Epidermal melanocyte (primary cell): ENCODE measurements at regions not wholly inside any gene's neighbourhood (a gene's known extent, or its start where the extent isn't known, plus 50 kb on each side); places are given as distances from the start of the nearest gene placed in this dataset.

ENCODE experiments used
- DNase-seq: peaks from one replicate; pipeline ENCODE4 v3.0.0; 2011; ENCODE audit warnings: low spot score; ENCODE audit not compliant: insufficient read length

DNA sequence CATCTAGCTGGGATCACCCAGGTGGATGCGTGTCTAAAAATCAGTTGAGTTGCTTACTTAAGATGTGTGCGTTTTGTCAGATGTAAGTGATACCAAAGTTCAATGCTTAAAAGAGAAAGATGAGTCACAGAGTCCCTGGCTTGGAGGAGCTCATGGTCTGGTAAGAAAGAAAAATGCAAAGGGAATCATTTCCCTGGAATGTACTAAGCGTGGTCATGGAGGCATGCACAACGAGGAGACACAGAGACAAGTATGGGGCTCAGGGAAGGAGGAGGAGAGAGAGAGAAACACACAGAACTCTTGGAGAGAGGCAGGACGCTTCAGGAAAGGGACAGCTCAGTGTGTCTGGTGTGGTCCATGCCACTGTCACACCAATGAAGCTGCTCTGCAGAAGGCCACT, 186.9 kb upstream of the GMDS start:
- peak; percentile 61 for DNase-seq

DNA sequence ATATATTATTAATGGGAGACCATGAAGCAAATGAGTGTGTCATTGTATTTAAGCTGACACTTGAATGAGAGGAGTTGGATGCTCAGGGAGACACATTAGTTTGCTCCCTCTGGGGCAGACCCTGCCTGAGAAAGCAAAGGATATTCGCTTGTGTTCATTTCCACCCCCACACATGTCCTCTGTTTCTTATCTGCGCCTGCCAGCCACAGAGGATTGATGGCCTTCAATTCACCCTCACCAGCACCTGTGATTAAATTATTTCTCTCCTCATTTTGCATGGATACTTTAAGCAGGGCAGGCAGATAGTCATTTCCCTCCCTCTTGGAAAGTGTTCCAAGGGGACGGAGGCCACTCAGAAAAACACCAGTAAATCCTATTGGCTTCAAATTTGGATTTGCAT, 185.2 kb upstream of the GMDS start:
- DNase-seq: no peak

GRCh38 chr6:2429460-2429859, 184.1 kb upstream of the GMDS start:
- no peak for DNase-seq

GRCh38 chr6:2429032-2429431, 183.6 kb upstream of the GMDS start:
- DNase-seq: no peak

- peak; percentile 62 for DNase-seq
These were observed 181.3 kb upstream of the GMDS start for GRCh38 chr6:2426561-2427340.

GRCh38 chr6:2416128-2416712, 170.8 kb upstream of the GMDS start:
- no peak for DNase-seq

DNA sequence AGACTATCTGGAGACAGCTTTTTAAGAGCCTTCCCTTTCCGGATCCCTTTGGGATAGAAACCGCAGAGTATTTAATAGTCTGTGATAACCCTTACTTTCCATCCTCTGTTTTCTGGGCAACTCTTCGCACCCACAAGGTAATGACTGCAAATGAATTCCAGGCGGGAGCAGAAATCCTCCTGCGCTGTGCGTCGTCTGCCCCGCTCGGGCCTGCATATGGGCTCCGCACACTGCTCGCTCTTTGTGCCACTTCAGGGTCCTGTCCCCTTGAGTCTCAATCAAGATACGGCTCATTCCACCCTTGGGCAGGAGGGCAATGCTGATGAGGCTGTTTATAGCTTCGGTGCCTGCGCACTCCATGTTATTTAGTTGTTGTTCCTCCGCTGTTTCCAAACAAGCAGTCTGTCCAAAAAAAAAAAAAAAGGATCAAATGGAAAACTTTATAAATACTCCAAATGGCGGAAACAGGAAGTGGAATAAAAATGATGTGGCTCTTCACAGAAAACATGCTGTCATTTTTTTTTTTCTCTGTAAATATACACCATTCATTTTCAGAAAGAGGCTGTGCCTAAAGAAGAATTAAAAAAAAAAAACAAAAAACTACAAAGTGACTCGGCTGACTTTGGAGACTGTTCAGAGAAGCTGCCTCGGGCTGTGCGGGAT, 169.6 kb upstream of the GMDS start:
- no peak for DNase-seq

GRCh38 chr6:2412731-2413130, 167.3 kb upstream of the GMDS start:
- no peak for DNase-seq

- DNase-seq: no peak
These were observed 165.4 kb upstream of the GMDS start for GRCh38 chr6:2410656-2411380.

DNA sequence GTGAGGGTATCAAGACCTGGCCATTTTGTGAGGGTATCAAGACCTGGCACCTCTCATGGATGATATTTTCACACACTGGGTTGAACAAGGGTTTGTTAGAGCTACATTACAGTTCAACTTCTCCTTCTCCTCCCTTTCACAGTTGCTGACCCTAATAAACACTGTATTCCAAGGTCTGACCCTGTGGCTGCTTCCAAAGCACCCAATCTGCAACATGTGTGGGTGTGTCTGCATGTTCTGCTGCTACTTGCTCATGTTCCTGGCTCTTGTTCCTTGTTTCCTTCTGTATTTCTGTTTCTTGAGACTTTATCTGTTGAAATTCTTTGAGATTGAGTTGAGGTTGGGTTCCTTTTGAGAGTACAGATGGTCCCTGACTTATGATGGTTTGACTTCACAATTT, 162.1 kb upstream of the GMDS start:
- no peak for DNase-seq

GRCh38 chr6:2404211-2404929, 159.0 kb upstream of the GMDS start:
- DNase-seq: no peak

DNA sequence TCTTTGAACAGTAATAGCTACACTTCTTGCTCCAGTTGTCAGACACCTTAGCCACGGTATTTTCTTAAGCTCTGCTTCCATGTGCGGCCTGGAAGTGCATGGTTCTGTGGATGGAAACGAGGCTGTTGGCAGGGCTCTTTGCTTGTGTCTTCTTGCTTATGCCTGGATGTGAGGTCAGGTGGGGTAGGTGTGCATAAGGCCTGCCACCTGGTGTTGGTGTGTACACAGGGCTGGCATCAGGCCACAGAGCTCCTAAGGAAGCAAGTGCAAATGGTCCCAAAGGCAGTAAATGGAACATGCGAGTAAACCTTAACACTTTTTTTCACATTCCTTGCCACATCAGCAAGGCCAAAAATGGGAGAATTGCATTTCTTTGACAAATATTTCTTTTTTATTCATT, 158.1 kb upstream of the GMDS start:
- DNase-seq: no peak

DNA sequence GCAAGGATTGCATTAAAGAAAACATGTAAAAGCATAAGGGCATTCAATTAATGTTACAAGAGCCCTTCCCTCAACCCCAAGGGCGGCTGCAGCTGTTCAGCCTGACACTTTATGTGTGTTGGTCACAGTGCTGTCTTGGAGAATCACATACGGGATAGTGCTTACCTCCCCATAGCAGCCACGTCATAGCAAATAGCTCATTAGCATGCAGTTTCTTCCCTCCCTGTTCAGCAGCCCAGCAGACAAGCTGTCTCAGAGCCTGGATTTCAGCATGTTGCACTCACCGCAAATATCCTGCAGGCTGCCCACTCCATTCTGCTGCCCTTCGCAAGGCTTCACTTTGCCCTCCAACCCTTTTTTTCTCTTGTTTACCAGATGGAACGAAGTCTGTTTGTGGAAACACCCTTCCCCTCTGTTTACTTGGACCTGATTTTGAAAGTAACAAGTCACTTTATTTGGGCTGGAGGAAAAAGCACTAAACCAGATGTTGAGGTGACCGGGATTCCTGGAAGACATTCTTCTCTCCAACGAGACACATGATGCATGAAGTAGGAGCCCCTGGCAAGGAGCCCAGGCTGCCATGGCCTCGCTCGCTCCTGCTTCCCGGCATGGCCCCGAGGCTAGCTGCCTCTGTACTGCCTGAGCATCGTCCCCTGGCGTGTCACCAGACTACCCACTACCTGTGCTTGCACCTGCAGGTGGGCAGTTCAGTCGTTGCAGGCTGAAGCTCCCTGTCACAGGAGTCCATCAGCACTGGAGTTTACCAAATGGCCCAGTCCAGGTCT, 151.6 kb upstream of the GMDS start:
- DNase-seq: peak; percentile 34

DNA sequence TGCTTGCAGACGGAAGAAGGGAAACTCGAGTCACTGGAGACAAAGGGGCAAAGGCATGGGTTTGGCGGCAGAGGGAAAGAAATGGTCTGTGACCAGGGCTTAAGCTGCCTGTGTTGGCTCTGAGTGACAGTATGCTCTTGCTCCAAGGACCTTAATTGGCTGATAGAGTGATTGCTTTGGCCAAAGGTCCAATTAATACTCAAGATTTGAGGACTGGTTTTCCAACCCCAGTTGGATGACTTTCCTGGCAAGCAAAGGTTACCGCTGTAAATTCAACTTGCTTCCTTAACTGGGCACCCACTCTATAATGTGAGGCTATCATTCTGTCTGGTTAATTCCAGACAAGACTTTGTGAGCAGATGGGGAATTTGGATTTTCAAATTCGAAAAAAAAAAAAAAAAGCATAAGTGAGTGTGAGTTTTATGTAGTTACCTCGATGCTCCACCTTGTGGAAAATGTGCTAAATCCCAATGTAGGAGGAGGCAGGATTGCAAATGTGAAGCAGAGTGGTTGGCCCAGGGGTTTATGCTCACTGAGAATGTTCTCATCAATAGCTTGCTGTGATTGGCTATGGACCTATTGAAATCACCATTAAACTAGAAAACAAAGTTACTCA, 150.7 kb upstream of the GMDS start:
- no peak for DNase-seq

- no peak for DNase-seq
These were observed 143.3 kb upstream of the GMDS start for GRCh38 chr6:2388554-2389324.

GRCh38 chr6:2387445-2387844, 142.0 kb upstream of the GMDS start:
- no peak for DNase-seq

DNA sequence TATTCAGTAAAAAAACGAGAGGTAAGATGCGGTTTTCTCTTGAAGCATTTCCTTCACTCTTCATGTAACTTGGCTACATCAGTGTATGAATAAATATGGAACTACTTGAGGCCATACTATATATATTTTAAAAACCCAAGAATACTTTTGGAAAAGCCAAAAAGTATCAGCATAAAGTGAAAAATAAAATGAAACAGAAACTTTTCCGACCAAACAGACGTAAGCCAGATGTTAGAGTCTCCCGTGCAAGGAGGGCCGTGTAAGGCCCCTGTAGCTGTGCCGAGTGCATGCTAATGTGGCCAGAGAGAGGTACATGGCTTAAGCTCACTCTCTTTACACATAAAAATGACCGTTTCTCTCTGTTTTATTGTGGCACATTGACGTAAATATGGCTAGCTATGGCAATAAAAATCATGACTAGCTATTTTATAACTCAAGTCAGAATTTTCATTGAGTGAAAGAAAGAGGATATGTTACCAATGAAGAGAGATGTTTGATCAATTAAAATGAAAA, 140.1 kb upstream of the GMDS start:
- DNase-seq: no peak

GRCh38 chr6:2384528-2384927, 139.1 kb upstream of the GMDS start:
- no peak for DNase-seq
